Activated CD8-positive, alpha-beta memory T cell treated with anti-CD3 and anti-CD28 coated beads, Interleukin-2, amount 50 U/mL, for 4 hours (primary cell): ENCODE measurements at regions not wholly inside any gene's neighbourhood (a gene's known extent, or its start where the extent isn't known, plus 50 kb on each side); places are given as distances from the start of the nearest gene placed in this dataset.

Source experiments
- DNase-seq: peaks from one replicate; pipeline ENCODE4 v3.0.0-alpha.2; 2020

DNA sequence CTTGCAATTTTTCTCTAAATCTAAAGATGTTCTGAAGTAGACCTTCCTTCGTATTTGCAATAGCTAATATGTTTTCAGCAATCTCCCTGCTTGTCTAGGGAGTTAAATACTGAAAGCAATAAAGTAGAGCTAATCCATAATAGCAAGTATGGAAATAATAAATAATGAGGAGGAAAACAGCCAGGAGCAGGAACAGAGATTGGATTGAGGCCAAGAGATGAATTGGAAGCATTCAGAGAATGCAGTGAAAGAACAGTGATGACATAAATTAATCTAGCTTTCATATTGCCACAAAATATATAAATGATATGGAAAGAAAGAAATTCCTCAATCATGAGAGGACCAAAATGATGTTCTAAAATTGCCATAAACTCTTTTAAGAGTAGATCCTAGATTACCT, 679.7 kb downstream of the METTL4 start:
- no peak for DNase-seq

DNA sequence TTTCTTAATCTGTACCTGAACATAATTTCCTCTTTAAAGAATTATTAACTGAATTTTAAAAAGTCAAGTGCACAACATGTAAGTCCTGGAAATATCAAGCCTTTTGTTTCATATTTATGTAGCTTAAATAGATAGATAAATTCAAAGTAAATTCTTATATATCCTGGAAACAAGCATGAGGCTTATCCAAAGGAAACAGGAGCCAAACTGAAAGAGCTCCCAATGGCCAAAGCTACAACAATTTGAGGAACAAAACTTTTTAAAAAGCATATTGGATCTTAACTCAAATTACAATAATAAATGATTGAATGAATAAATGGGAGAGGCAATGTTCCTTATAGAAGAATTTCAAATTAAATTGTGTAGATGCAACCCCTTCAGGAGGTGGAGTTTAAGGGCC, 679.1 kb downstream of the METTL4 start:
- no peak for DNase-seq

DNA sequence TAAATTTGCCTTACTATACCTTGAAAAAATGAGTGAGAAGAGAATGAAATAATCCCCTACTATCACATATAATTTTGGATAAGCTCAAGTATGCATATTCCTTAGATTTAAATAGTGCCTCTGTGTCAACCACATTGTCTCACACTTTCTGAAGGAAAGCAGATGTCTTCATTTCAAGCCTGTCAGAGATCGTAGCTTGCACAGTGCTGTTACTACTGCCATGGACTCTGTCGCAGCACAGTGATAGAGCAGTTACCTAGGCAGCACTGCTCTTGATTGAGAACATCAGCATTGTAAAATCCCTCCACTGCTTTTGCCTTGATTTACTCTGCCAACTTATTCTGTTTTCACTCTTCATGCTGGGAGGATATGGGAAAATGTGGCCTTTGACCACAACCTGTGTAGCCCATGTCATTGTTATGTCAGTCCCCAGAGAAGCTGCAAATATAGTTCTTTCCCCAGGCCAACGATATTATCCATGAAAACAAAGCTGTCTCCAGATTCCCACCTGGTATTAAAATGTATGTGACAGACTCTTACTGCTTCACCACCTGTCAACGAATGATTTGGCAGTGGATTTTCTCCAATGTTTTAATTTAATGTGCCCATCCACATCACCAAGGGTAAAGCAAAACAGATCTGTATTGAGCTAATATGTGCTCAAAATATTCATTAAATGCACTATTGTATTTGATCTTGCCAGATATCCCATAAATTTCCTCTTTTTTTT, 675.7 kb downstream of the METTL4 start:
- no peak for DNase-seq

DNA sequence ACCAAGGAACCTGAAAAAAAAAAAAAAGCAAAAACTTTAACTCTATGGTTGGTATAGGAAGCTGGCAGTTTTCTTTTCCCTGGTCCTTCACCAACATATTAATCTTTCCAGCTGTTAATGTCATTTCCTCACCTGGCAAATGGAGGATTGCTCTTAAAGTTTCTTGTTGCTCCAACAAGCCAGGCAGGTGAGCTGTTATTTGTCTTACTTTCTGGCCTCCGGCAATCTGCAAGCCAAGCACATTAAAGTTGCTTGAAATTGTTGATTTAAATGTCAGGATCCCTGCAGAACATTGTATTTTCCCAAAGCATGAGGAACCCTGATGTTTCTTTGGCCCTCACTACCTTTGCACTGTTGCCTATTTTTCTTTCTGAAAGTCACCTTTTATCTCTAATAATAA, 664.9 kb downstream of the METTL4 start:
- no peak for DNase-seq

DNA sequence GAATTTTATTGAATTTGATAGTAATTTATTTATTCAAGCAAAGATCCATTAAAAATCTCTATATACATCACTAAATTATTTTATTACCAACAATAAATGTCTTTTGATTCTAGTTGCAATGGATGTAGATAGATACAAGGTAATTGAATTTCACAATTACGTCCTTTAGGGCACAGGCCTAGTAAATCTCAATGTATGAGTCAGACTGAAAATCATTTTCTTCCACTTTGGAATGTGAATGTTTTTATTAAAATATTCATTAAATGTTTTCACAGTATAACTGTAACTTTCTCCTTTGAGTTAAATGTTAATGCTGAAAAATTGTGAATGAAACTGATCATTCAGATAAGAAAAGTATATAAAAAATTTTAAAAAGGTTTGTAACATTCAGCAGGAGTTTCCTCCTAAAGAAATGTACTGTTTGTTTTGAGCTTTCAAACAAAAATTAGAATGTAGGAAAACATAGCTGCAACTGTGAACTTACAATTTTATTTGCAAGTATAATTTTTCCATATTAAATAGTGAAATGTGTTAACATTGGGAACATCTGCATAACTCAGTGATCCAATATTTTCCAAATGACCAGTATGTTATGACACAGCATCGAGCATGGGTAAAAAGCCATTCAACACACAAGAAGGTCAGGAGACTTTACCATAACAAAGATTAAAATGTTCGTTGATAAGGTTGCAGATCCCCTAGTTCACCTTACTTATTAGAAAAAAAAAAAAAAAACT, 663.7 kb downstream of the METTL4 start:
- no peak for DNase-seq

DNA sequence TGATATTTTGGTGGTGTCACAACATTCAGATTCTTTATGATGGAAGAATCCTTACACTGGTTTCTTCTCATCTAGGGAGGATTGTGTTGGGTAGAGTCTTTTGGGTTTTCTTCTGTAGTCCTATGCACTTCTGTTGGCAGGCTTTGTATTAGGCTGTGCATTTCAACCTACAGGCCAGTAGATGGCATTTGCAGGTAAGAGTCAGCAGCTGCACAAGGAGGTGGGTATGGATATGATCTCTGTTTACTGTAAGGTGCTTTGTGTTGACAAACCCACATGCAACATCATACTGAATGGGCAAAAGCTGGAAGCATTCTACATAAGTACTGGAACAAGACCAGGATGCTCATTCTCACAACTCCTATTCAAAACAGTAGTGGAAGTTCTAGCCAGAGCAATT, 656.8 kb downstream of the METTL4 start:
- no peak for DNase-seq

DNA sequence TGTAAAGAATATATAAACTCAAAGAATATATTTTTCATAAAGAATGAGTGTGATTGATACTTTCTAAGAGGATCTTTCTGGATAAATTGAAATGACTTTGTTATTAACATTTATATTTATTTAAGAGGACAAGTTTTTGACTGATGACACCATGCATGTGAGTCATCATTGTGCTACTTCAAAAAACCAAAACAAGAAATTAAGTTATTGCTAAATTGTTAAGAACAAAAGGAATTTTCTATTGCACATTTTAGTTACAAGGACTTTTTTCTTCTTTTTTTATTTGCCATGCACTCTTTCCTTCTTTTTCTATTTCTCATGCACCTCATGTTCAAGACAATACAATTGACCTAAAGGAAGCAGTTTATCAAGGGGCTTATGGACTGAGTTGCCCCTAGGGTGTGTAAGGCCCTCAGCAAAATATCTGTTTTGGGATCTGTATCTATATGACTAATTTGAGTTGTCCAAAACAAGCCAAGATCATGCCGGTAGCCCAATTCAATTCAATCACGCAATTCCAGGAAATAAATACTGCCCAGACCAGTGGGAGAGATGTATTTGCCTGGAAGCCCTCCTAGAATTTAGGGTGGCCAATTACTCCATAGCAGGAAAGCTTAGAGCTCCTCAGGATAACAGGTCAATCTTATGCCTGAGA, 654.3 kb downstream of the METTL4 start:
- DNase-seq, result no peak

DNA sequence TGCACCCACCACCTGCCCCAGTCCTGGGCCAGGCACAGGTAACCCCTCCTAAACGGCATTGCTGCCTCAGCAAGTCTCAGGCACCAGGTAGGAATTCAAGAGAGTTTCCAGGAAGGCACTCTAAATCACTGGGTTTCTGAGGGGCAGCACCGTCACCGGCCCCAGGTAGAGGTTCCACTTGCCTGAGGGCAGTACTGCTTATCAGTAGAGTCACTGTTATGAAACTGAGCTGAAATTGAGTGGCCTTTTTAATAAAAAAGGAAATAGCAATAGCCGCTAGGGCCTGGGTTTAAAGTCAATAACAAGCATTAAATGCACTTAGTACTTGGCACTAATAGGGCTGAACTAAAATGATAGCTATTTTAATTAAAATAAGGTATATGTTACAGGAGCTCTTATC, 653.7 kb downstream of the METTL4 start:
- DNase-seq, result no peak

DNA sequence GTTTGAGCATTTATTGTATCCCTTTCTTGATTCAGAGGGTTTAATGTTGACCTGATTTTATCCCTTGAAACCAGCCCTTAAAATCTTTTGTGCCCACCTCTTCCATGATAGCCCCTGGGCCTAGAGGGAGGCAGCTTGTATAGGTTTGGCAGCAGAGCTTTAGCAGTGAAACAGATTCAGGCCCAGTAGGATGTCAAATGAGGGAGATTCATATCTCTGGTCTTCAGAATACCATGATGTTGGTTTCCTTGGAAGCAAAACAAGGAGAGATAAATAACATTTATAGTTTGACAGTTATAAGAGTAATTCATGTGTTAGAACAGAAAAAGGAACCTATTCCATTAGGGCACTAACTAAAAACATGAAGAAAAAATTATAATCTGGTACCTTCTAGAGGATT, 649.2 kb downstream of the METTL4 start:
- no peak for DNase-seq

DNA sequence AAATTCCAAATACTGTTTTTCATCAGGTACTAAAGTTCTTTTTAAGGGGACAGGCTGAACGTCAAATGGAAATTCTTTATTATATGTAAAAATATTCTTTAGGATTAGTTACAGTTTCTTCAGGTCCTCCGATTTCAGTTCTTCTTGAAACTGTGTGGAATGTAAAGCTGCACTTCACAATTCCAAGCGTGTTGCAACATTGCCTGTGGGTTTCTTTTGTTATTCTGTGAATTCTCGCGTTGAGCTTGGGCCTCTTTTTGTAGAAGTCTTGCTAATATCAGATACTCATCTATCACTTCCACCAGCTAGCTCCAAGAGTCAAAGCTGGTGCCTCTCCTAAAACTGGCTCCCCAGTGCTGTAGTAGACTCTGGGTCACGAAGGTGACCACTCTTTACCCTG, 642.6 kb downstream of the METTL4 start:
- no peak for DNase-seq

DNA sequence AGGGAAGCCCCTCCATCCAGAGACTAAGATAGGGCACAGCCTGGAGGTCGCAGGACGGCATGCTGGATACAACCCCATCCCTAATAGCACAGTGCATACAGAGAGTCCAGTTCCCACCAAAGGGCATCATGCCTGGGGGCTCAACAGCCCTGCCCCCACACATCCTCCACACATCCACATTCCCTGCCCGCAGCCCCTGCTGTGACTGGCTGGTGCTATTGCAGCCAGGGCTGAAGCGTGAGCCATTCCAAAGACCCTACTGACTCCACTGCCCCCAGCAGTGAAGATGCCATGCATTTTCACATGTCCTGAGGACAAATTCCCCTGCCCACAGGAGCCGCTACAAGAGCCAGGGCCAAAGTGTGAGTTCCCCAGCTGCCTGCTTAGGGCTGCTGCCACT, 641.6 kb downstream of the METTL4 start:
- no peak for DNase-seq

DNA sequence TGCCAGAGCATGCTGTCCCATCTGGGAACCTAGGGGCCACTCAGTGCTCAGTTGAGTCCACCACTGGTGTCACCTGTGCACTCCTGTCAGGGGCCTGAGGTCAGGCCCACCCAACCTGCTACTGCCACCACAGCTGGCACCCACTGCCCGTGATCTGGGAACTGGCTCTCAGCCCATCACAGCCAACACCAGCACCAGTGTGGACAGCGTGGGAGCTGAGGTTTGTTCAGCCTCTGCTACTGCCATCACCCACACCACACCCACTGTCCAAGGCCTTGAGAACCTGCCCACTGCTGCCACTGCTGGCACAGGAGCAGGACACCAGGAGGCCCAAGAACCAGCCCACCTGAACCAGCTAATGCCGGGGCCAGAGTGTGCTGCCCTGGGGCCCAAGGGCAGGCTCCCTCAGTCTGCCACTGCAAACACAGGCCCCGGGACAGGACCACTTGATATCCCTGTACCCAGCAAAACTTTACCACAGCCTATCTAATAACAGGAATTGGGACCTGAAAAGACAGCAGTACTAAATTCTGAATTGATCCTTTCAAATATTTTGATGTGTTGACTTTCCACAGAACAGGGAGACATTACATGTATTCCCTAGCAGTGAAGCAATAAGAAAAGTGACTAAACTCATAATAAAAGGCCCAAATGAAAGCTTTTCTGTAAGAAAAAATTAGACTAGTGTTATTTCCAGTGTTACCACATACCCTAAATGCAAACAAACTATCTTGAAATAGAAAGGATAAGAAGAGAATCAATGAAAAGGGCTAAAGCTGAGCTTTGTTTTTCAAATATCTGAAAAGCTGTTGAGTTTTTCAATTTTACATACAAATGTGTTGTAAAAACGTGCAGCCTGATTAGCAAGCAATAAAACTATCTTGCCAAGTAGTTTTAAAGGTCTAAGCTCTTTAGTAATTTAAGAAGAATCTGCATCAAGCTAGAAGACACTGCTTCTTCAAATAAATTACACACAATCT, 640.7 kb downstream of the METTL4 start:
- DNase-seq, result no peak

DNA sequence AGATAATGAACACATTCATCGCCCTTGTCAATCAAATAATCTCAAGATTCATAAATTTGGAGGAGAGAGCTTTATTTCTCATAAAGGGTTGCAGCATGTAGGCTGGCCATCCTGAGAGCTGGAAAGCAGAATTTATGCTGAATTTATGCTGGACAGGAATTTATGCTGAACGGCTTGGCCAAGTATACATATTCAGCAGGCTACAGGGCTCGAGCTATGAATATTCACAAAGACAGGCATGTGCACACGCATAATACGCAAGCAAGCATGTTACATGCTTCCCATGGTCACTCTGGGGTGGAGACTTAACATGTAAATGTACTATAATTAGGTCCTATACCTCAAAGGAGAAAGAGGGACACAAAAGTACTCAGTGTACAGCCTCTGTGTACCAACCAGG, 618.8 kb downstream of the METTL4 start:
- no peak for DNase-seq

DNA sequence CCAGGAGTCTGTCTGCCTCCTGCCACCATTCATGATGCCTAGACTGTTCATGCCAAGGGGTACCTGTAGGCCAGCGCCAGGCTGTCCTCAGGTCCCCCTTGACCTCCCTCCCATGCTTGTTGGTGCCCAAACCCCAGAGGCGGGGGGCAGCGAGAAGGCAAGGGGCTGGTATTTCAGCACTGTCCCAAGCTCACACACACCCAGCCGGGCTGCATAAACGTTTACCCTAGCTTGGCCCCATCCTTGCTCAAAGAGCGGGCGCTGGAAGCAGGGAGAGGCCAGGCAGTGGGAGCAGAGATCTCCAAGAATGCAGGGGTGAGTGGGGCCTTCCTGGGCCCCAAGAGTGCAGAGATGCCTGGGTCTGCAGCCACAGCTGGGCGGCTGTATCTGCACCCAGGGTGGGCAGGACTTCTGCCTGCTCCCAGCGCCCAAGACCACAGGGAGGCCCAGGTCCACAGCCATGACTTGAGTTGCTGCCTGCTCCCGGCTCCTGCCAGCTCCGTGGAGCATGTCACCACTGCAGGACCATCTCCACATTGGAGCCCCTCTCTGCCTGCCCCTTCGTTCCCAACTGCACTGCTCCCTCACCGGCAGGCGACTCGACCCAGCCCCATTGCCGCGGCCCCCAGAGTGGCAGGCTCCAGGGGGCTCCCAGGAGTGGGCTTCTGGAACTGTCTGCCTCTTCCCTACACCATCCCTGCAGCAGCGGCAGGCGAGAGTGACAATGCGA, 616.6 kb downstream of the METTL4 start:
- no peak for DNase-seq

DNA sequence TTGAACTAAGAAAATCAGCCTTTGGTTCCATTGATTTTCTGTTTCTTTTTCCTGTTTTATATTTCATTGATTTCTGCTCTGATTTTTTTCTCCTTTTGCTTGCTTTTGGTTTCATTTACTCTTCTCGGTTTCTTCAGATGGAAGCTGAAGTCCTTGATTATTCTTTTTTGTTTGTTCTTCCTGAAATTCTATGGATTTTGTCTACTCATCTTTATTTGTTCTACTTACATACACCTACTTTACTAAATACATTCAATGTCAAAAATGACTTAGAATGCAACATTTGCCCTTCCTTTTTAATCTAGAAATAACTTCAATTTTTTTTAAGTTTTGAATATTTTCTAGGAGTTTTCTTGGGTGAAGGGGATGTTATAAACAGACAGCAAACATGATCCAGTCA, 612.5 kb downstream of the METTL4 start:
- DNase-seq, result no peak

DNA sequence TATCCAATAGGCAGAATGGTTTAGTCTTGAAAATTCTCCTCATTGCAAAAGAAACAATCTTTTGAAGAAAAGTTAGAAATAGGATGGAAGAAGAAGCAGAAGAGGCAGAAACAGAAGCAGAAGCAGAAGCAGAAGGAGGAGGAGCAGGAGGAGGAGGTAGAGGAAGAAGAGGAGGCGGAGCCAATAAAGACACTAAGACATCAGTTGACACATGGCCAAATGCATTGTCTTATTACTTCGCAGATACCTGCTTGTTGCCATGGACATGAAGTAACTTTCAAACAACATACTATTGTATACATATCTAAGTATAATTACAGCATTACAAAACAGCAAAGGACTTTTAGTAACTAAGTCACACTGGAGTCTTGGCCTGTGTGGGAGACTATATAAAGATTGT, 606.3 kb downstream of the METTL4 start:
- DNase-seq, result no peak

DNA sequence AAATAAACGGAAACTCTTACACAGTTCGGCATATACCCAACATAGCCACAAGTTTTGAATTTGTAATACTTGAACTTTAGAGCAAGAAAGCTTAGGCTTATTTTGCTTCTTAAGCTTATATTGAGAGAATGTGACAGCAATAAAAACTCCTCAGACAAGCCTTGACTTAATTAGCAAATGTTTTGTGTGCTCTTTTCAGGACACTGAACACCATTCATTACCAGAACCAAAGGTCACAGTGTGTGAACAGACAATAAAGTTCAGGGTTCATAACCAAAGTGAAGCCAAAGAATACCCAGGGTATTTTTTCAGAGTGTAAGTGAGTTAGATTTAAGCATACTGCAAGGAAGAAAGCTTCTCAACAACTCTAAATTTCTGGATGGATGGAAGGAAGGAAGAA, 605.8 kb downstream of the METTL4 start:
- DNase-seq, result no peak

DNA sequence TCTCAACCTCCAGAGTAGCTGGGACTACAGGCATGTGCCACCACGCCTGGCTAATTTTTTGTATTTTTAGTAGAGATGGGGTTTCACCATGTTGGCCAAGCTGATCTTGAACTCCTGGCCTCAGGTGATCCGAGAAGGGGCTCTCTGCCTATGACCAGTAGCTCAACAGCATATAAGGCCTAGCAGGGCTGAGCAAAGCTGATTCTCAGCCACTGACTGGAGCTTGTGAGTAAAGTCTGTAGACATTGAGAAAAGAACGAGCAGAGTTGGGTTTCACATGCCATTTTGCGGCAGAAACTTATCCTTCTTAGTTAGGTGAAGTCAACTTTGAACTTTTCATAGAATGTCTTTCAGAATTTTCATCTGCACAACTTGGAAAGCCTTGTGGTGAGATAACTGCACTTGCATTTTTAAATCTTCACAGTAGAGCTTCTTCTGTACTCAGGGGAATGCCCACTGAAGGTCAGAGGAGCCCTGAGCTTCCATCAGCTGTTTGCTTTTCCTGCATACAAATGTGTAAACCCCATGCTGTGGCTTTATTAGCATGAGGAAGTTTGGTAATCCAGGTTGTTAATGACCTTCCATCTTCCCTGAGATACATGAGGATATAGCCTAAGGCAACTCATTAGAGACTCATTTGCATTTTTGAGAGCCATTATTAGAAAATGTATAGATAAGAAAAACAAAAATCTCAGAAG, 602.4 kb downstream of the METTL4 start:
- DNase-seq, result no peak

DNA sequence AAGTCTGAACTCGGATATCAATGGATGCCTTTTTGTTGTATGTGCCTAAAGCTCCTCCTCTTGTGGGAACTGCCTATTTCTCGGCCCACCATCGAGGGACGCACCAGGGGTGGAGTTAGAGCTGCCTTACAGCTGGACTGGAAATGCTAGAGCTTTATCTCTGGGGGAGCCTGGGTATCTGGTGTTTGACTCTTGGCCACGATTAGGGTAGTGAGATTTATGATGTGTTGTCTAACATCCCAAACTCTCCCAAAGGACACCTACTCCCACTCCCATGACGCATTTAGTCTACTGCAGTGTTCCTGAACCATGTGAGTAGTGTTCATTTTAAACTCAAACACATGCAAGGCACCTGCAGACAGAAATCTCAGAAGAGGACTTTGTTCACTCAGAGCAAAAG, 594.8 kb downstream of the METTL4 start:
- no peak for DNase-seq

DNA sequence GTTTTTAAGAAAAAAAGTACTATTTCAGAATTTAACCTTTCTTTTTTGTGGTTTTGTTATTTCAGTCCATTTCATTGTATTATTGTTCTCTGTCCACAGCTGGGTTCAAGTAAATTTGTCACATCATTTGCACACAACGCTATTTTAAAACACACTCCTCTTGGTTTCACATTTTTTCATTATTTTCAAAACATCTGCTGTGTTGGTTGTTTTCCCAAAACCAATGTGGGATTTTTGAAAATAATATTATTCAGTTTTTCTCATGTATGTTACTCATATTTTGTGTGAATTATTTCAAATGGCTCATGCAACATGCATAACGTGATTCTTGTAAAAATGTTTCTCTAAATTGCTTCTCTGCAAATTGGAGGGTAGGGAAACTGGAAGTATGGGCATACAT, 589.2 kb downstream of the METTL4 start:
- DNase-seq, result no peak

DNA sequence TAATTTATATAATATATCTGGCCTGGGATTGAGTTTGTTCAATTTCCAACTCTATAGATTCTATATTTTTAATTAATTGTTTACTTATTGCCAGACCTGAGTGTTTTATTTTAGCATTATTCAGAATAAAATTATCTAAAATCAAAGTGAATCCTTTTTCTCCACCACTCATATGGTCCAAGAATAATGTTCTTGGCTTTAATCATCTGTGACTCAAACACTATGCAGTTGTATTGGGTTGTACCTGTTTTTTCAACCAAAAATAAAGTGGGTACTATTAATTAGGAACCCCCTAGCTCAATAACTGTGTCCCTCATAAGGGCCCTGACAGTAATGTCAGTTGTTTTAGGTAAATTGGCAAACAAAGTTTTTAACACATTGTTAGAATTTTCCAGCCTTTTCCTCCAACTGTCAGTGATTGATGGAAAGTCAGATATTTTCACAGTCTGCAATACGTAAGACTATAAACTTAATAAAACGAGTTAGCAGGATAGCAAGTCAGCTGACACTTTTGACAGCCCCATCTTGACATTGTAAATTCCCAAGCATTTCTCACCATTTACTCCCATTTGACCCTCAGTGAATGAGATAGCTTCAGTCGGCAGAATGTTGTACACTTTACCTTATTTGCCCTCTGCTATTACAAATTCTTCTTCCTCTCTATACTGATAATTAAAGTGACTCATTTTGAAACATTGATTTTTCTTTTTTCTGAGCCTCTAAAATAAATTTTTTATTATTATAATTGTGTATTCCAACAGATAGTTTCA, 587.4 kb downstream of the METTL4 start:
- DNase-seq, result no peak
